IMR-90 (cell line): ENCODE measurements at regions not wholly inside any gene's neighbourhood (a gene's known extent, or its start where the extent isn't known, plus 50 kb on each side); places are given as distances from the start of the nearest gene placed in this dataset.

Experiments used
- BHLHE40 ChIP-seq: fragments of 150-350 bp; IDR thresholded peaks from 2 replicates; pipeline ENCODE4 v1.6.1; 2016; ENCODE audit warnings: mild to moderate bottlenecking, low read depth, low read length
- TF ChIP-seq, protein P1 (sequence below): fragments of 150-350 bp; IDR thresholded peaks from 2 replicates; pipeline ENCODE4 v1.6.1; 2017; ENCODE audit warnings: mild to moderate bottlenecking, antibody characterized with exemption, low read length, low read depth
- TF ChIP-seq, protein P2 (sequence below): fragments of 150-350 bp; IDR thresholded peaks from 2 replicates; pipeline ENCODE4 v1.6.1; 2016; ENCODE audit warnings: low read depth, mild to moderate bottlenecking, low read length, moderate library complexity, borderline replicate concordance

DNA sequence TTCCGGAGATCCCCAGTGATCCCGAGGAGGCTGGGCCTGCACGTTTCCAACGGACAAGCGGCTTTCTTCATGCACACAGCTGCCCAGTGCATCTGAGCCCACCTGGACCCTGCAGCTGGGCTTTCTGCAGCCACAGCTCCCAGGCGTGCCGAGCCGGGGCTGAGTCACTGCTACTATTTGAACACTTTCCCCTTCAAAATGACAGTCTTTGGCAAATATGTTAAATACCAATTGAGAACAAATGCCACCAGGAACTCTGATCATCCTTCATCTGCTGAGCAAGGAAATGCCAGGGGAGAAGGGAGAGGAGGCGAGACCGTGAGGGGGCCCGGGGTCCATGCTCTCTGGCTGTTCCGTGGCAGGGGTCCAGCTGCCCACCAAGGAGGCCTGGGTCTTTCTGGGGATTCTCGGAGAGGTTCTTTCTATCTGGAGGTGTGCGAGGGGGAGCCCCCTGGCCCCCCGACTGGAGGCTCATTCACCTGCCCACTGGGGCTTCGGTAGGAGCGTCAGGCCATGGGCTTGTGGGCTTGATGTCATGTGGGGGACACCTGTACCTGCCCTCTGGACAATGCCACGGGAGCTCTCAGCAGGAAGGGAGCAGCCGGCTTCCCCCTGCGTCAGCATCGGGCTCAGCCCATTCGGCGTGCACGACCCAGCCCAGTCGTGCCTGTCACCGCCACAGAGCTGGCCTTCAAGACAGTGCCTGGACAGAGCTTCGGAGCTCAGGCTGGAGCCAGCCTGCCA, 159.6 kb downstream of the CTTN start (continued):
- TF ChIP-seq, protein P1, sequence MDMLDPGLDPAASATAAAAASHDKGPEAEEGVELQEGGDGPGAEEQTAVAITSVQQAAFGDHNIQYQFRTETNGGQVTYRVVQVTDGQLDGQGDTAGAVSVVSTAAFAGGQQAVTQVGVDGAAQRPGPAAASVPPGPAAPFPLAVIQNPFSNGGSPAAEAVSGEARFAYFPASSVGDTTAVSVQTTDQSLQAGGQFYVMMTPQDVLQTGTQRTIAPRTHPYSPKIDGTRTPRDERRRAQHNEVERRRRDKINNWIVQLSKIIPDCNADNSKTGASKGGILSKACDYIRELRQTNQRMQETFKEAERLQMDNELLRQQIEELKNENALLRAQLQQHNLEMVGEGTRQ: no peak
- TF ChIP-seq, protein P2, sequence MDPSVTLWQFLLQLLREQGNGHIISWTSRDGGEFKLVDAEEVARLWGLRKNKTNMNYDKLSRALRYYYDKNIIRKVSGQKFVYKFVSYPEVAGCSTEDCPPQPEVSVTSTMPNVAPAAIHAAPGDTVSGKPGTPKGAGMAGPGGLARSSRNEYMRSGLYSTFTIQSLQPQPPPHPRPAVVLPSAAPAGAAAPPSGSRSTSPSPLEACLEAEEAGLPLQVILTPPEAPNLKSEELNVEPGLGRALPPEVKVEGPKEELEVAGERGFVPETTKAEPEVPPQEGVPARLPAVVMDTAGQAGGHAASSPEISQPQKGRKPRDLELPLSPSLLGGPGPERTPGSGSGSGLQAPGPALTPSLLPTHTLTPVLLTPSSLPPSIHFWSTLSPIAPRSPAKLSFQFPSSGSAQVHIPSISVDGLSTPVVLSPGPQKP: no peak
- no peak for TF ChIP-seq BHLHE40
